Peyer's patch (tissue), 4 donors: ENCODE measurements at regions not wholly inside any gene's neighbourhood (a gene's known extent, or its start where the extent isn't known, plus 50 kb on each side); places are given as distances from the start of the nearest gene placed in this dataset.

Source experiments
- POLR2A ChIP-seq, 2 donors: fragments of 450-650 bp; IDR thresholded peaks; one replicate each; pipeline ENCODE4 v1.5.1; 2017; ENCODE audit warnings: antibody characterized with exemption in 2 of 2, mild to moderate bottlenecking in 2 of 2, moderate library complexity in 2 of 2
- TF ChIP-seq, protein P1 (sequence below), 6 experiments: fragments of 450-650 bp in 4 of 6; fragments of 200-600 bp in 2 of 6; sonication (generic) in 1 of 6; IDR thresholded peaks; one replicate each; pipeline ENCODE4 v1.5.1; 2017 to 2019; ENCODE audit warnings: antibody characterized with exemption in 6 of 6, mild to moderate bottlenecking in 3 of 6, moderate library complexity in 1 of 6

DNA sequence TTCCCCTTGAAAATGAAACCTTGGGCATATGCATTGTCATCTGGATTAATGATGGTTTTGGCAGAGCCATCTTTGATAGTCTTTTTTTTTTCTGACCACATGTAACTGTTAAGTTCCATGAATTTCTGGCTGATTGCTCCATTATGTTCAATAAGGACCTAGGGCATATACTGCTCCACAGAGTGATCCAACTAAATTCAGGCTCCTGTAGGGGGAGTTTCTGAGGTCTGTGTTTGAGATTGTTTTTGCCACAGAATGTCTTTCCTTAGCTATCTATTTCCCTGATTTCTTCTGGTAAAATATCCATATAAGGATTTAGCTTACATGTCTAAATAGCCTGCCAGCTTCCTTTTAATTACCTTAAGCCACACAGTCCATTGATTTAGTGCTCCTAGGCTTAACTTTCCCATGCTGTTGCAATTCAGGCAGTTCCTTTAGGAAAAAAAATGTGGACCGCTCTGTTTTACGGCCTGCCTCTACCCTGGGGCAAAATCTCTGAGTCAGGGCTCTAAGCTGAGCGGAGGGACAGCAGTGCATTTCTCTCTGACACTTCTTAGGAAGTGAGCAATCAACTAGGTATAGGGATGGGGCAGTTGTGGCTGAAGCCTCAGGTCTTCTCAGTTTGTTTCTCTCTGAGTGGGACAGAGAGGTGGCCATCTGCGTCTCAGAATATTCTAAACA is 796.2 kb downstream of the NR2F2 start:
- TF ChIP-seq, protein P1, sequence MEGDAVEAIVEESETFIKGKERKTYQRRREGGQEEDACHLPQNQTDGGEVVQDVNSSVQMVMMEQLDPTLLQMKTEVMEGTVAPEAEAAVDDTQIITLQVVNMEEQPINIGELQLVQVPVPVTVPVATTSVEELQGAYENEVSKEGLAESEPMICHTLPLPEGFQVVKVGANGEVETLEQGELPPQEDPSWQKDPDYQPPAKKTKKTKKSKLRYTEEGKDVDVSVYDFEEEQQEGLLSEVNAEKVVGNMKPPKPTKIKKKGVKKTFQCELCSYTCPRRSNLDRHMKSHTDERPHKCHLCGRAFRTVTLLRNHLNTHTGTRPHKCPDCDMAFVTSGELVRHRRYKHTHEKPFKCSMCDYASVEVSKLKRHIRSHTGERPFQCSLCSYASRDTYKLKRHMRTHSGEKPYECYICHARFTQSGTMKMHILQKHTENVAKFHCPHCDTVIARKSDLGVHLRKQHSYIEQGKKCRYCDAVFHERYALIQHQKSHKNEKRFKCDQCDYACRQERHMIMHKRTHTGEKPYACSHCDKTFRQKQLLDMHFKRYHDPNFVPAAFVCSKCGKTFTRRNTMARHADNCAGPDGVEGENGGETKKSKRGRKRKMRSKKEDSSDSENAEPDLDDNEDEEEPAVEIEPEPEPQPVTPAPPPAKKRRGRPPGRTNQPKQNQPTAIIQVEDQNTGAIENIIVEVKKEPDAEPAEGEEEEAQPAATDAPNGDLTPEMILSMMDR (IDR thresholded peaks at IDR 0.05), result no peak
- TF ChIP-seq POLR2A (IDR thresholded peaks at IDR 0.05), result no peak
